OCI-LY7 (cell line): ENCODE measurements at regions not wholly inside any gene's neighbourhood (a gene's known extent, or its start where the extent isn't known, plus 50 kb on each side); places are given as distances from the start of the nearest gene placed in this dataset.

Experiments used
- CTCF ChIP-seq: fragments of 200-600 bp; sonication (generic); conservative IDR thresholded peaks from 2 replicates; pipeline ENCODE4 v1.5.1; 2014; ENCODE audit warnings: mild to moderate bottlenecking, antibody characterized with exemption, low read length, moderate library complexity, mixed read lengths
- EZH2phosphoT487 ChIP-seq: fragments of 200-600 bp; sonication (generic); IDR thresholded peaks from 2 replicates; pipeline ENCODE4 v1.6.1; 2018; ENCODE audit warnings: low read depth, borderline replicate concordance, mild to moderate bottlenecking, mixed run types, antibody characterized with exemption, low read length, moderate library complexity, mixed read lengths

GRCh38 chr18:7298149-7298548, 67.3 kb downstream of the LRRC30 start:
- no peak for TF ChIP-seq CTCF
- TF ChIP-seq EZH2phosphoT487, result no peak
